GM19238 (cell line): ENCODE measurements at regions not wholly inside any gene's neighbourhood (a gene's known extent, or its start where the extent isn't known, plus 50 kb on each side); places are given as distances from the start of the nearest gene placed in this dataset.

Experiments used
- DNase-seq: peaks from one replicate; pipeline ENCODE4 v3.0.0; 2011; ENCODE audit warnings: low spot score; ENCODE audit not compliant: insufficient read length

GRCh38 chr12:89893972-89894706 lies 185.5 kb upstream of the ATP2B1 start:
- no peak for DNase-seq

DNA sequence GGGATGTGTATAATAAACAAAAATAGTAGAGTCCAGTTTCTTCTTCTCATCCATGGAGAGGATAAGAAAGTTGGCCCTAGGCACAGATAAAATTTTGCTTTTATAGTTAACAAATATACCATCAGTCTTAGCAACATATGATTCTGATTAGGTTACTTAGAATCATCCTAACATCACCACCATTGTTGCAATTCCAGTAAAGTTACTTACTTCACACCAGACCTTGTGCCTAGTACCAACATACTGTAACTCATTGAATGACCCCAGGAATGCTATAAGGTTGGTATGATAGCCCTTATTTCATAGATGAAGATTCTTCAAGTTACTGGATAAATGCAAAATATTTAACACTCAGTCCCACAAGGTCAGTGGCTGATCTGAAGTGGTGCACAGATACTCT lies 183.8 kb upstream of the ATP2B1 start:
- no peak for DNase-seq

GRCh38 chr12:89891933-89892332 lies 183.3 kb upstream of the ATP2B1 start:
- no peak for DNase-seq

- DNase-seq = no peak
These were observed 181.5 kb upstream of the ATP2B1 start for GRCh38 chr12:89890161-89890560.

- DNase-seq = no peak
These were observed 180.4 kb upstream of the ATP2B1 start for GRCh38 chr12:89889062-89889461.

GRCh38 chr12:89884952-89885351 lies 176.3 kb upstream of the ATP2B1 start:
- DNase-seq = no peak

DNA sequence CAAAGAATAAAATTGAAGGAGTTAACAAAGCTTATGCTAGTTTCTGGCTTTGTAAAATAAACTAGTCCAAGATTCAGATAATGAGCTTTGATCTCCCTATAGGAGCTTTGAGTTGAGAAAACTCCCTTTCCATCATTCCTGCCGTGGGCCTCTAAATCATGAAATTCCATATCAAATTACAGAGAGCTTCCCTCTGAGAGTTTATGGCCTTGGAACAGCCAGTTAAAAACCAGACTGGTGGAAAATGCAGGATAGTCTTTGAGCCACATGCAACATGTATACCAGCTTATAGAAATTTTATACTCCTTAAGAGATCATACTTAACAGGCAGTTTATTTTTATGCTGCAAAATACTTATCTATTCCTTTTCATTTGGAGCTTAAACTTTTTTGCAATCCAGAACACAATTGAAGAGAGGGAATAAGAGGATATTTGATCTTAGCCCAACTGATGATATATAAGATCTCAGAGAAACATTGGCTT lies 175.8 kb upstream of the ATP2B1 start:
- DNase-seq = no peak

DNA sequence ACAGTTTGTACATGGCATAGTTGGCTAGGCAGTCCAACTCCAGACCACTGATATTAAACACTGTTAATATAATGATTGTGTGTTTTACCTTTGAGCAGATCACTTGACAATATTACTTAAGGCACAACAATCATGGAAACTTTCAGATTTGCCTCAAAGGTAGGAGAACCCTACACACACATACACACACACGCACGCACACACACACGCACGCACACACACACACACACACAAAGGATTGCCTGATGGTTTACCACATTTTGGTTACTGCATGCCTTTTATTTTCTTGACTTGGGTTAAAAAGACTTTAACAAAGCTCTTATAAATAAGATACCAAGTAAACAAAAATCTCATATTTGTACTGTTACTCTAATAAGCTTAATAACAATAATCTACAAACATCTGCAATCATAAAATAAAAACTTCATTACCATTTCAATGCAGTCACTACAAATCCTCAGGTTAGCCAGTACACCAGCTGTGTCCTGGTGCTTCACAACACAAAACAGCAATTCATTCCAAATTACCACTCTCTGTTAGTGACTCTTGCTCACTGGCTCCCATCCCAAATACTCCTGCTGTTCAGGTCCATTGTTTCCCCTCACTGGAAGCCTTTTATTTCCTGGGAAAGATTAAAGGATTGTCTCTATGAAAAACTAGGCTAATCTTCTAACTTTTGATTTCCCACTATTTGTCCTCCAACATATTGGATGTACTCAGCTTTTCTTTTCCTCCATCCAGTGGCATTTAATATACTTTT lies 175.2 kb upstream of the ATP2B1 start:
- DNase-seq = no peak

GRCh38 chr12:89882792-89883191 lies 174.2 kb upstream of the ATP2B1 start:
- no peak for DNase-seq

GRCh38 chr12:89882050-89882449 lies 173.4 kb upstream of the ATP2B1 start:
- DNase-seq = no peak

- peak; percentile 48 for DNase-seq
These were observed 172.2 kb upstream of the ATP2B1 start for GRCh38 chr12:89880690-89881350.

- DNase-seq = no peak
These were observed 171.1 kb upstream of the ATP2B1 start for GRCh38 chr12:89879766-89880165.

DNA sequence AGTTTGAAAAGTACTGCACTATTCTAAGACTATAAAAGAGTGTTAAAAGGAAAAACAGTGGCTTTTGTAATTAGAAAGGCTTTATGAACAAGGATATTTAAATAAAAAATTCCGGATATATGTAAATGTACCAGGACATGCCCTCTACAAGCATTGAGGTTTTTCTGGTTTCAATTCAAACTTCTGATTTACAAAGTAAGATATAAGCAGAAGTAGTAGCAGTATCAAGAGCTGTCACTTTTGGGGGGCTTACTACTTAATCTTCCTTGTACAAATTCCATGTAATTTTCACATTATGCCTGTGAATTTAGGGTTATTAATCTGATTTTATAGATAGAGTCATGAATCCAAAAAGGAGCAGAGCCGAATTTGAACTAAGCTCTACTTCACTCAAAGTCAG lies 170.3 kb upstream of the ATP2B1 start:
- DNase-seq = no peak

GRCh38 chr12:89878327-89878726 lies 169.7 kb upstream of the ATP2B1 start:
- DNase-seq = no peak

GRCh38 chr12:89877671-89878070 lies 169.0 kb upstream of the ATP2B1 start:
- DNase-seq = no peak

DNA sequence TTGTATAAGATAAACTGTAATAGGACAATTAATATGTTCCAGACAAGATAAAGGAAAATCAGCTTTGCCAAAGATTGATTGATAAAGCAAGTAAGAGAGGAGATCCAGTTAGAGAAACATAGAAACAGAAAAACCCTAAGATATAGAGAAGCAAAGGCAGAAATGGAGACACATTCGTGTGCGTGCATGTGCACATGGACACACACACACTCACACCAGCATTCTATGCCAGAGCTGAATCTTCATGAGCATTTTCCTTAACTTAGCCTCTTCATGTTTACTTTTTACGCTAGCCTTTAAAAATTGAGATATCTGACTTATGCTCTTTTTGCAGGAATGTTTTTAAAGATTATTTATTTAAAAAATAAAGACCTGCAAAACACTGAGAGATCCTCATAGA lies 168.5 kb upstream of the ATP2B1 start:
- no peak for DNase-seq

DNA sequence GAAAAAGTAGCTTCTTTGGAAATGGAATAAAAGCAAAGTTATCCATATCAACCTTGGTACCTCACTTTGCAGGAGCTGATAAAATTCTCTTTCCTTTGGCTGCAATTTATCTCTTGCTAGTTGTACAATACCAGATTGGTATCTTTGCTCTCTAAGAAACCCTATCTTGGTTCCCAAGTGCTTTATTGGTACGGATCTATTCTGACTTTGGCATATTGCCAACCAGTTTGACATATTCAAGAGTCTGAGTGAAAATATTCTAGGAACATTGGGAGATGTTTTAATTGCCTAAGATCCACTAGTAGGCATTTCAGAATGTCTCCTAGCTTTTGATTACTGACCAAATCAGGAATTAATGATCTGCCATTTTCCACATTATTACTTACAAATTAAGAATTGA lies 167.2 kb upstream of the ATP2B1 start:
- no peak for DNase-seq

- no peak for DNase-seq
These were observed 166.6 kb upstream of the ATP2B1 start for GRCh38 chr12:89875225-89875624.

DNA sequence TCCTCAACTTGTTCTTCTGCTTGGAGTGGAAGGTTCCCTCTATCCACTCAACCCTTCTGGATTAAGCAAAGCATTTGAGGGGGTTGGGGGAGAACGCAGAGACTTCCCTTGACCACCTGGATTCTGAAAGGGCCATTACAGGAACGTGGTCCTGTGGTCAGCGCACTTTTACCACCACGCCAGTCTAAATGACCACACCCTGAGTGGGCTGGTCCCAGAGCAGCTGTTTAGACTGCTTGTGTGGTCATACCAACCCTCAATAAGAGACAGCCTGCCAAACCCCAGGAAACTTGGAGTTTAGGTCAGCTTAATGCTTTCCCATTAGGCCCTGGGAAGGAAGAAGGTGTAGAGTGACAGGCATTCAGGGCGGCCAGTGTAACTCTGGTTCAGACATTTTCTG lies 165.5 kb upstream of the ATP2B1 start:
- no peak for DNase-seq

DNA sequence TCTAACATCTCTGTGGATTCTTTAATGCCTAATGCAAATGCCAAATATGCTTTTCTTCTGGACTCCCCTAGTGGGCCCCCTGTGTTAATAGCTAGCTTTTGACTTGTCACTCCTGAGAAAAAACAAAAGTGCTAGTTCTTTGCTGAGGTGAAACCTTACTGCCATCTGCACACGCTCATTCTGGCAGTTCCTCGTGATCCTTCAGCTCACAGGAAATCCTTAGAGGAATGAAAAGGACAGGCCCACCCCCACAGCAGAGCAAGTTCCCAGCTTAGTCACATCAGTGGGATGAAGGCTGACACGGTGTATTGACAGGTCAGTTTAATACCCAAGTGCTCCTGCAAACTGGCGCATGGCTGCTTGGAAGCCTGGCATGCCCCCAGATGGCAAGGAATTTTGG lies 165.1 kb upstream of the ATP2B1 start:
- no peak for DNase-seq

DNA sequence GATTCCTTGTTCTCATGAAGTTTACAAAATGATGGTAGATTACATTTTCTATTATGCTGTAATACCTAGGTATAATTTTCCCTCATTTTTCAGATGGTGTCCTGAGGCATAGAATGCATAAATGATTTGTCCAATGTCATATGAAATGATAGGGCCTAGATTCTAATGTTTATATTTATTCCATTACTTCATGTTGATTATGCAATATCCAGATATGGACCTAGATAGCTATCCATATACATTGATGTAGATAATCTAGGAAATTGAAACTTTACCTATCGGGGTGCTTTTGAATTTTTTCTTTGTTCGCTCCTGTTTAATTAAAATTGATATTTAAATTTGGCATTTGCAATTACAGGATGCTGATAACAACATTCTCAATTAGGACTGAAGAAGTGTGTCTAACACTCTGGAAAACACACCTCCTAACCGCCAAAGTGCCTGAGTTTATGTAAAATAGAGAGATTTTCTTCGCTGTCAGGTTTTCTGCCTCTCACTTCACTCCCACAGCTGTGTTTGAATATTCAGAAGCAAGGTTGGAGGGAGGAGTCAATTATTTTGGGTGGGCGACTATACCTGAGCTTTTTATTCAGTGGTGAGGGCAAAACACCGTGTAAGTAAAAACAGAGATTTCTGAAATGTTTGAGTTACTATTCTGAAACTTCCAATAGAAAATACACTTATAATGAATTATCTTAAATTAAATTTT lies 164.4 kb upstream of the ATP2B1 start:
- DNase-seq = no peak
